Fibroblast of lung (primary cell): ENCODE measurements at regions not wholly inside any gene's neighbourhood (a gene's known extent, or its start where the extent isn't known, plus 50 kb on each side); places are given as distances from the start of the nearest gene placed in this dataset.

ENCODE experiments used
- DNase-seq, 2 donors: peaks; one replicate each; pipeline versions ENCODE4 v3.0.0 to v3.0.0-alpha.2; 2010; ENCODE audit warnings: low read depth in 2 of 2
- H2AFZ ChIP-seq: 2 replicates; pipeline ENCODE4 v1.5.1; 2012; ENCODE audit warnings: low read length, control low read depth, inconsistent platforms
- H3K27ac ChIP-seq: 2 replicates; pipeline ENCODE4 v1.5.1; 2011; ENCODE audit warnings: low read length, control low read depth; ENCODE audit not compliant: insufficient read depth
- H3K27me3 ChIP-seq: 2 replicates; pipeline ENCODE4 v1.5.1; 2011; ENCODE audit warnings: mild to moderate bottlenecking, low read length; ENCODE audit not compliant: control insufficient read depth, insufficient read depth
- H3K36me3 ChIP-seq: 2 replicates; pipeline ENCODE4 v1.5.1; 2011; ENCODE audit warnings: low read length; ENCODE audit not compliant: control insufficient read depth, insufficient read depth
- H3K4me1 ChIP-seq: 2 replicates; pipeline ENCODE4 v1.5.1; 2011; ENCODE audit warnings: low read length; ENCODE audit not compliant: control insufficient read depth, insufficient read depth; ENCODE audit errors: extremely low read depth
- H3K4me2 ChIP-seq: 2 replicates; pipeline ENCODE4 v1.5.1; 2011; ENCODE audit warnings: low read length, control low read depth; ENCODE audit not compliant: insufficient read depth; ENCODE audit errors: extremely low read depth
- H3K4me3 ChIP-seq, 4 experiments: fragments of 200-600 bp in 1 of 4; sonication (generic) in 1 of 4; replicated peaks in 1 of 4; 2 replicates each; pipeline ENCODE4 v1.5.1; 2011 to 2016; ENCODE audit warnings: low read length in 4 of 4, low read depth in 3 of 4, mild to moderate bottlenecking in 3 of 4, control low read depth in 2 of 4, inconsistent platforms in 1 of 4, mixed read lengths in 1 of 4; ENCODE audit not compliant: insufficient read depth in 1 of 4; ENCODE audit errors: control extremely low read depth in 1 of 4
- H3K79me2 ChIP-seq: 2 replicates; pipeline ENCODE4 v1.5.1; 2012; ENCODE audit warnings: mild to moderate bottlenecking, low read length, inconsistent platforms; ENCODE audit not compliant: control insufficient read depth, insufficient read depth
- H3K9ac ChIP-seq: 2 replicates; pipeline ENCODE4 v1.5.1; 2011; ENCODE audit warnings: mild to moderate bottlenecking, low read length, control low read depth; ENCODE audit not compliant: insufficient read depth
- H3K9me3 ChIP-seq: 2 replicates; pipeline ENCODE4 v1.5.1; 2012; ENCODE audit warnings: low read depth, low read length; ENCODE audit not compliant: control insufficient read depth, insufficient read depth
- H4K20me1 ChIP-seq: 2 replicates; pipeline ENCODE4 v1.5.1; 2011; ENCODE audit warnings: low read length; ENCODE audit not compliant: control insufficient read depth, insufficient read depth; ENCODE audit errors: extremely low read depth
- CTCF ChIP-seq, 2 donors: IDR thresholded peaks in 1 of 2; conservative IDR thresholded peaks in 1 of 2; 1 replicate in 1 of 2; 2 replicates in 1 of 2; pipeline ENCODE4 v1.5.1; 2011 to 2012; ENCODE audit warnings: low read length in 2 of 2, control low read depth in 1 of 2, inconsistent platforms in 1 of 2, low read depth in 1 of 2, mild to moderate bottlenecking in 1 of 2
- EZH2 ChIP-seq: IDR thresholded peaks from 2 replicates; pipeline ENCODE4 v1.5.1; 2012; ENCODE audit warnings: low read length, control low read depth, mild to moderate bottlenecking; ENCODE audit errors: missing control alignments

GRCh38 chr12:5343711-5344110 lies 88.2 kb upstream of the NTF3 start:
- H3K4me2 ChIP-seq = no peak overlapping the region
- H3K27me3 ChIP-seq = no peaks in the 10 kb centered on the region
- no peaks in the 10 kb centered on the region for H3K9me3 ChIP-seq
- DNase-seq = no peak
- TF ChIP-seq EZH2 (no peak), CTCF (conservative IDR thresholded peaks at IDR 0.05 in 1 of 2, IDR thresholded peaks at IDR 0.05 in 1 of 2; ENCODE audit: low read depth in 1 of 2, low read length in 2 of 2) (no peak)
- H3K79me2 ChIP-seq = no peaks in the 10 kb centered on the region
- no peaks in the 10 kb centered on the region for H3K4me1 ChIP-seq
- H2AFZ ChIP-seq = no peak overlapping the region
- no peaks in the 10 kb centered on the region for H4K20me1 ChIP-seq
- H3K9ac ChIP-seq = no peak overlapping the region
- no peak overlapping the region for H3K4me3 ChIP-seq
- no peak overlapping the region for H3K27ac ChIP-seq
- no peaks in the 10 kb centered on the region for H3K36me3 ChIP-seq

GRCh38 chr12:5344131-5344530 lies 87.8 kb upstream of the NTF3 start:
- Histone ChIP-seq H3K79me2 (no peaks in the 10 kb centered on the region), H3K9me3 (no peaks in the 10 kb centered on the region), H3K36me3 (no peaks in the 10 kb centered on the region), H3K4me1 (no peaks in the 10 kb centered on the region), H4K20me1 (no peaks in the 10 kb centered on the region), H3K9ac (no peak overlapping the region), H3K27me3 (no peaks in the 10 kb centered on the region), H3K4me3 (no peak overlapping the region), H3K27ac (no peak overlapping the region), H3K4me2 (no peak overlapping the region), H2AFZ (no peak overlapping the region)
- no peak for TF ChIP-seq CTCF (conservative IDR thresholded peaks at IDR 0.05 in 1 of 2, IDR thresholded peaks at IDR 0.05 in 1 of 2; ENCODE audit: low read depth in 1 of 2, low read length in 2 of 2)
- DNase-seq = no peak

DNA sequence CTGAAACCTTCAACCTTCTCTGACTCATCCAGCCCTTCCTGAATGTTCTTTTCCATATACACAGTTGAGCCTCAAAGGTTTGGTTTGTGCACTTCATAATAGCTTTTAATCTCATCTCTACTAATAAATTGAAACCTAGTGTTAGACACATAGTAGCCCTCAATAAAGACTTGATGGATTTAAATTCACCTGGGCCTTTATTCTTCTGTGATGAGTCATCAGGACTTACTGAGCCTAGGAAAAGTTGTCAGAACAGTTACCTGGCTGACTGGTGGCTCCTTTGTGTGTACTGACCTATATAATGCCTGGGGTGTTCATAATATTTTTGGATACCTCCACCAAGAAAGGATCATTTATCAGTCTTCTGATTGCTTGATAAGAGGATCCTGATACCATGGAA lies 86.4 kb upstream of the NTF3 start:
- no peaks in the 10 kb centered on the region for H4K20me1 ChIP-seq
- peaks cover 2% of the 10 kb centered on the region for H3K27me3 ChIP-seq
- H2AFZ ChIP-seq = no peak overlapping the region
- H3K36me3 ChIP-seq = no peaks in the 10 kb centered on the region
- H3K9me3 ChIP-seq = no peaks in the 10 kb centered on the region
- no peak overlapping the region for H3K9ac ChIP-seq
- no peaks in the 10 kb centered on the region for H3K79me2 ChIP-seq
- no peaks in the 10 kb centered on the region for H3K4me1 ChIP-seq
- H3K4me2 ChIP-seq = no peak overlapping the region
- no peak overlapping the region for H3K27ac ChIP-seq
- DNase-seq = no peak
- no peak overlapping the region for H3K4me3 ChIP-seq
- TF ChIP-seq CTCF (conservative IDR thresholded peaks at IDR 0.05 in 1 of 2, IDR thresholded peaks at IDR 0.05 in 1 of 2; ENCODE audit: low read depth in 1 of 2, low read length in 2 of 2) = no peak
- TF ChIP-seq EZH2 = no peak
